HEK293 (cell line): ENCODE measurements at regions not wholly inside any gene's neighbourhood (a gene's known extent, or its start where the extent isn't known, plus 50 kb on each side); places are given as distances from the start of the nearest gene placed in this dataset.

Experiments
- CTCF ChIA-PET: fragments of 350-600 bp; formaldehyde crosslinking; extraction: SDS; loops from one replicate; lab custom pipeline; 2021; ENCODE audit warnings: antibody characterized with exemption; lab: Yijun Ruan, JAX
- POLR2A ChIA-PET: fragments of 300-600 bp; formaldehyde crosslinking; extraction: SDS; loops from one replicate; lab custom pipeline; 2020; ENCODE audit warnings: antibody characterized with exemption, inconsistent platforms; lab: Yijun Ruan, JAX
- H3K27ac ChIP-seq: fragments of 200-500 bp; sonication (Bioruptor generic); 2 replicates; pipeline ENCODE4 v1.5.1; 2014; ENCODE audit warnings: low read depth, low read length, control low read depth, inconsistent platforms; ENCODE audit errors: extremely low read depth
- H3K36me3 ChIP-seq, 2 experiments: fragments of 200-500 bp in 1 of 2; sonication (Bioruptor generic) in 1 of 2; 1 replicate in 1 of 2; 2 replicates in 1 of 2; pipeline ENCODE4 v1.5.1; 2014 to 2017; ENCODE audit warnings: inconsistent platforms in 2 of 2, low read length in 2 of 2; ENCODE audit not compliant: control insufficient read depth in 2 of 2, insufficient read depth in 1 of 2
- H3K4me1 ChIP-seq: fragments of 200-500 bp; sonication (Bioruptor generic); 2 replicates; pipeline ENCODE4 v1.5.1; 2014; ENCODE audit warnings: mild to moderate bottlenecking, low read length, inconsistent platforms; ENCODE audit not compliant: control insufficient read depth, insufficient read depth
- H3K4me3 ChIP-seq: 2 replicates; pipeline ENCODE4 v1.5.1; 2011; ENCODE audit warnings: low read depth, mild to moderate bottlenecking, control low read depth, low read length, moderate library complexity
- H3K9me3 ChIP-seq: fragments of 200-500 bp; sonication (Bioruptor generic); 2 replicates; pipeline ENCODE4 v1.5.1; 2014; ENCODE audit warnings: low read depth, low read length, inconsistent platforms; ENCODE audit not compliant: control insufficient read depth, insufficient read depth
- GLI2 ChIP-seq: fragments of 450-650 bp; formaldehyde crosslinking; IDR thresholded peaks from 2 replicates; pipeline ENCODE4; 2017; ENCODE audit warnings: missing biosample characterization, missing genetic modification characterization, low read depth, borderline replicate concordance
- KLF1 ChIP-seq: fragments of 450-650 bp; formaldehyde crosslinking; IDR thresholded peaks from 2 replicates; pipeline ENCODE4 v1.5.1; 2016; ENCODE audit warnings: missing biosample characterization, missing genetic modification characterization
- ZBTB48 ChIP-seq: fragments of 450-650 bp; formaldehyde crosslinking; IDR thresholded peaks from 2 replicates; pipeline ENCODE4 v1.5.1; 2016; ENCODE audit warnings: missing biosample characterization, missing genetic modification characterization
- ZNF10 ChIP-seq: fragments of 450-650 bp; formaldehyde crosslinking; IDR thresholded peaks from 2 replicates; pipeline ENCODE4 v1.5.1; 2017; ENCODE audit warnings: missing biosample characterization, missing genetic modification characterization
- ZNF138 ChIP-seq: fragments of 450-650 bp; formaldehyde crosslinking; IDR thresholded peaks from 2 replicates; pipeline ENCODE4 v1.5.1; 2016; ENCODE audit warnings: missing biosample characterization, missing genetic modification characterization, borderline replicate concordance
- ZNF292 ChIP-seq: fragments of 450-650 bp; formaldehyde crosslinking; IDR thresholded peaks from 2 replicates; pipeline ENCODE4 v1.5.1; 2016; ENCODE audit warnings: low read depth, missing biosample characterization, missing genetic modification characterization, borderline replicate concordance
- ZNF416 ChIP-seq: fragments of 450-650 bp; formaldehyde crosslinking; IDR thresholded peaks from 2 replicates; pipeline ENCODE4 v1.5.1; 2016; ENCODE audit warnings: missing biosample characterization, missing genetic modification characterization
- ZNF544 ChIP-seq: fragments of 450-650 bp; formaldehyde crosslinking; IDR thresholded peaks from 2 replicates; pipeline ENCODE4 v1.5.0; 2017; ENCODE audit warnings: missing biosample characterization, missing genetic modification characterization
- ZNF560 ChIP-seq: fragments of 450-650 bp; formaldehyde crosslinking; IDR thresholded peaks from 2 replicates; pipeline ENCODE4 v1.5.1; 2017; ENCODE audit warnings: missing biosample characterization, missing genetic modification characterization, borderline replicate concordance
- ZNF585B ChIP-seq: fragments of 450-650 bp; formaldehyde crosslinking; IDR thresholded peaks from 2 replicates; pipeline ENCODE4 v1.5.1; 2016; ENCODE audit warnings: missing biosample characterization, missing genetic modification characterization
- ZNF768 ChIP-seq: fragments of 450-650 bp; formaldehyde crosslinking; IDR thresholded peaks from 2 replicates; pipeline ENCODE4 v1.5.1; 2018; ENCODE audit warnings: missing biosample characterization, mild to moderate bottlenecking, missing genetic modification characterization
- ZNF830 ChIP-seq: fragments of 450-650 bp; IDR thresholded peaks from 2 replicates; pipeline ENCODE4 v1.5.0; 2018; ENCODE audit warnings: missing biosample characterization, missing genetic modification characterization, low read depth, mild to moderate bottlenecking, moderate library complexity
- TF ChIP-seq, protein P1 (sequence below): fragments of 450-650 bp; formaldehyde crosslinking; IDR thresholded peaks from 2 replicates; pipeline ENCODE4 v1.5.1; 2016; ENCODE audit warnings: missing biosample characterization, missing genetic modification characterization
- TF ChIP-seq, protein P2 (sequence below): fragments of 450-650 bp; formaldehyde crosslinking; IDR thresholded peaks from 2 replicates; pipeline ENCODE4 v1.5.1; 2016; ENCODE audit warnings: missing biosample characterization, missing genetic modification characterization, borderline replicate concordance
- TF ChIP-seq, protein P3 (sequence below): fragments of 450-650 bp; formaldehyde crosslinking; IDR thresholded peaks from 2 replicates; pipeline ENCODE4 v1.5.1; 2016; ENCODE audit warnings: missing biosample characterization, missing genetic modification characterization, low read depth
- TF ChIP-seq, protein P4 (sequence below): fragments of 450-650 bp; formaldehyde crosslinking; IDR thresholded peaks from 2 replicates; pipeline ENCODE4 v1.5.1; 2016; ENCODE audit warnings: missing biosample characterization, missing genetic modification characterization, borderline replicate concordance

DNA sequence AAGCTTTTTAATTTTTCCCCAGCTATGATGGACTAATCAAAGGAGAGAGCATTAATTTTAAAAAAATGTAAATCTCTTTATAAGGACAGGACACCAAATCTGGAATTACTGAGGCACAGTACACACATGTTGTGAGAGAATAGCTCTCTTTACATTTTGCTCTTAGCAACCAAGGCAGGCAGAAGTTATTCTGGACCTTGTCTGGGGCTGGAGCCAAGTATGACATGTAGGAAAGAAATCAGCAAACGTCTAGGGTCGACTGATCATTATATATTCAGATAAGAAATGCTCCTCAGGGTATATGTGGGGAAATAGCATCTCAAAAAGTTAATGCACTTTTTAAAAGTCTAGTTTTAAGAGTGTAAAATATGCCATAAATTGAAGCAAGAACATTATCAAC, 1330.0 kb upstream of the CELF4 start:
- no peaks in the 10 kb centered on the region for H3K9me3 ChIP-seq
- ChIA-PET POLR2A (no interaction called here), CTCF (interaction anchor here (0.7 kb wide), 1 partner anchor 9 kb away, joined by 4 read pairs; no protein-coding TSS in a partner anchor)
- H3K4me1 ChIP-seq: no peaks in the 10 kb centered on the region
- no peaks in the 10 kb centered on the region for H3K36me3 ChIP-seq
- H3K27ac ChIP-seq: no peak overlapping the region
- no peak for TF ChIP-seq ZNF416 (tag by site-specific recombination)
- no peak for TF ChIP-seq ZNF544
- TF ChIP-seq ZNF10 (tag by site-specific recombination): no peak
- TF ChIP-seq KLF1 (tag by site-specific recombination): no peak
- TF ChIP-seq ZNF585B (tag by site-specific recombination): no peak
- TF ChIP-seq ZNF138 (tag by site-specific recombination): no peak
- TF ChIP-seq ZNF768 (tag by site-specific recombination): no peak
- TF ChIP-seq ZNF292 (tag by site-specific recombination): no peak
- TF ChIP-seq, protein P1, sequence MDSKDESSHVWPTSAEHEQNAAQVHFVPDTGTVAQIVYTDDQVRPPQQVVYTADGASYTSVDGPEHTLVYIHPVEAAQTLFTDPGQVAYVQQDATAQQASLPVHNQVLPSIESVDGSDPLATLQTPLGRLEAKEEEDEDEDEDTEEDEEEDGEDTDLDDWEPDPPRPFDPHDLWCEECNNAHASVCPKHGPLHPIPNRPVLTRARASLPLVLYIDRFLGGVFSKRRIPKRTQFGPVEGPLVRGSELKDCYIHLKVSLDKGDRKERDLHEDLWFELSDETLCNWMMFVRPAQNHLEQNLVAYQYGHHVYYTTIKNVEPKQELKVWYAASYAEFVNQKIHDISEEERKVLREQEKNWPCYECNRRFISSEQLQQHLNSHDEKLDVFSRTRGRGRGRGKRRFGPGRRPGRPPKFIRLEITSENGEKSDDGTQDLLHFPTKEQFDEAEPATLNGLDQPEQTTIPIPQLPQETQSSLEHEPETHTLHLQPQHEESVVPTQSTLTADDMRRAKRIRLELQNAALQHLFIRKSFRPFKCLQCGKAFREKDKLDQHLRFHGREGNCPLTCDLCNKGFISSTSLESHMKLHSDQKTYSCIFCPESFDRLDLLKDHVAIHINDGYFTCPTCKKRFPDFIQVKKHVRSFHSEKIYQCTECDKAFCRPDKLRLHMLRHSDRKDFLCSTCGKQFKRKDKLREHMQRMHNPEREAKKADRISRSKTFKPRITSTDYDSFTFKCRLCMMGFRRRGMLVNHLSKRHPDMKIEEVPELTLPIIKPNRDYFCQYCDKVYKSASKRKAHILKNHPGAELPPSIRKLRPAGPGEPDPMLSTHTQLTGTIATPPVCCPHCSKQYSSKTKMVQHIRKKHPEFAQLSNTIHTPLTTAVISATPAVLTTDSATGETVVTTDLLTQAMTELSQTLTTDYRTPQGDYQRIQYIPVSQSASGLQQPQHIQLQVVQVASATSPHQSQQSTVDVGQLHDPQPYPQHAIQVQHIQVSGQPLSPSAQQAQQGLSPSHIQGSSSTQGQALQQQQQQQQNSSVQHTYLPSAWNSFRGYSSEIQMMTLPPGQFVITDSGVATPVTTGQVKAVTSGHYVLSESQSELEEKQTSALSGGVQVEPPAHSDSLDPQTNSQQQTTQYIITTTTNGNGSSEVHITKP (tag by site-specific recombination): no peak
- TF ChIP-seq, protein P2, sequence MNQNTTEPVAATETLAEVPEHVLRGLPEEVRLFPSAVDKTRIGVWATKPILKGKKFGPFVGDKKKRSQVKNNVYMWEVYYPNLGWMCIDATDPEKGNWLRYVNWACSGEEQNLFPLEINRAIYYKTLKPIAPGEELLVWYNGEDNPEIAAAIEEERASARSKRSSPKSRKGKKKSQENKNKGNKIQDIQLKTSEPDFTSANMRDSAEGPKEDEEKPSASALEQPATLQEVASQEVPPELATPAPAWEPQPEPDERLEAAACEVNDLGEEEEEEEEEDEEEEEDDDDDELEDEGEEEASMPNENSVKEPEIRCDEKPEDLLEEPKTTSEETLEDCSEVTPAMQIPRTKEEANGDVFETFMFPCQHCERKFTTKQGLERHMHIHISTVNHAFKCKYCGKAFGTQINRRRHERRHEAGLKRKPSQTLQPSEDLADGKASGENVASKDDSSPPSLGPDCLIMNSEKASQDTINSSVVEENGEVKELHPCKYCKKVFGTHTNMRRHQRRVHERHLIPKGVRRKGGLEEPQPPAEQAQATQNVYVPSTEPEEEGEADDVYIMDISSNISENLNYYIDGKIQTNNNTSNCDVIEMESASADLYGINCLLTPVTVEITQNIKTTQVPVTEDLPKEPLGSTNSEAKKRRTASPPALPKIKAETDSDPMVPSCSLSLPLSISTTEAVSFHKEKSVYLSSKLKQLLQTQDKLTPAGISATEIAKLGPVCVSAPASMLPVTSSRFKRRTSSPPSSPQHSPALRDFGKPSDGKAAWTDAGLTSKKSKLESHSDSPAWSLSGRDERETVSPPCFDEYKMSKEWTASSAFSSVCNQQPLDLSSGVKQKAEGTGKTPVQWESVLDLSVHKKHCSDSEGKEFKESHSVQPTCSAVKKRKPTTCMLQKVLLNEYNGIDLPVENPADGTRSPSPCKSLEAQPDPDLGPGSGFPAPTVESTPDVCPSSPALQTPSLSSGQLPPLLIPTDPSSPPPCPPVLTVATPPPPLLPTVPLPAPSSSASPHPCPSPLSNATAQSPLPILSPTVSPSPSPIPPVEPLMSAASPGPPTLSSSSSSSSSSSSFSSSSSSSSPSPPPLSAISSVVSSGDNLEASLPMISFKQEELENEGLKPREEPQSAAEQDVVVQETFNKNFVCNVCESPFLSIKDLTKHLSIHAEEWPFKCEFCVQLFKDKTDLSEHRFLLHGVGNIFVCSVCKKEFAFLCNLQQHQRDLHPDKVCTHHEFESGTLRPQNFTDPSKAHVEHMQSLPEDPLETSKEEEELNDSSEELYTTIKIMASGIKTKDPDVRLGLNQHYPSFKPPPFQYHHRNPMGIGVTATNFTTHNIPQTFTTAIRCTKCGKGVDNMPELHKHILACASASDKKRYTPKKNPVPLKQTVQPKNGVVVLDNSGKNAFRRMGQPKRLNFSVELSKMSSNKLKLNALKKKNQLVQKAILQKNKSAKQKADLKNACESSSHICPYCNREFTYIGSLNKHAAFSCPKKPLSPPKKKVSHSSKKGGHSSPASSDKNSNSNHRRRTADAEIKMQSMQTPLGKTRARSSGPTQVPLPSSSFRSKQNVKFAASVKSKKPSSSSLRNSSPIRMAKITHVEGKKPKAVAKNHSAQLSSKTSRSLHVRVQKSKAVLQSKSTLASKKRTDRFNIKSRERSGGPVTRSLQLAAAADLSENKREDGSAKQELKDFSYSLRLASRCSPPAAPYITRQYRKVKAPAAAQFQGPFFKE (tag by site-specific recombination): no peak
- TF ChIP-seq, protein P3, sequence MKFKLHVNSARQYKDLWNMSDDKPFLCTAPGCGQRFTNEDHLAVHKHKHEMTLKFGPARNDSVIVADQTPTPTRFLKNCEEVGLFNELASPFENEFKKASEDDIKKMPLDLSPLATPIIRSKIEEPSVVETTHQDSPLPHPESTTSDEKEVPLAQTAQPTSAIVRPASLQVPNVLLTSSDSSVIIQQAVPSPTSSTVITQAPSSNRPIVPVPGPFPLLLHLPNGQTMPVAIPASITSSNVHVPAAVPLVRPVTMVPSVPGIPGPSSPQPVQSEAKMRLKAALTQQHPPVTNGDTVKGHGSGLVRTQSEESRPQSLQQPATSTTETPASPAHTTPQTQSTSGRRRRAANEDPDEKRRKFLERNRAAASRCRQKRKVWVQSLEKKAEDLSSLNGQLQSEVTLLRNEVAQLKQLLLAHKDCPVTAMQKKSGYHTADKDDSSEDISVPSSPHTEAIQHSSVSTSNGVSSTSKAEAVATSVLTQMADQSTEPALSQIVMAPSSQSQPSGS (tag by site-specific recombination): no peak
- no peak for TF ChIP-seq ZNF830
- TF ChIP-seq ZBTB48 (tag by site-specific recombination): no peak
- no peak for TF ChIP-seq ZNF560 (tag by site-specific recombination)
- TF ChIP-seq, protein P4, sequence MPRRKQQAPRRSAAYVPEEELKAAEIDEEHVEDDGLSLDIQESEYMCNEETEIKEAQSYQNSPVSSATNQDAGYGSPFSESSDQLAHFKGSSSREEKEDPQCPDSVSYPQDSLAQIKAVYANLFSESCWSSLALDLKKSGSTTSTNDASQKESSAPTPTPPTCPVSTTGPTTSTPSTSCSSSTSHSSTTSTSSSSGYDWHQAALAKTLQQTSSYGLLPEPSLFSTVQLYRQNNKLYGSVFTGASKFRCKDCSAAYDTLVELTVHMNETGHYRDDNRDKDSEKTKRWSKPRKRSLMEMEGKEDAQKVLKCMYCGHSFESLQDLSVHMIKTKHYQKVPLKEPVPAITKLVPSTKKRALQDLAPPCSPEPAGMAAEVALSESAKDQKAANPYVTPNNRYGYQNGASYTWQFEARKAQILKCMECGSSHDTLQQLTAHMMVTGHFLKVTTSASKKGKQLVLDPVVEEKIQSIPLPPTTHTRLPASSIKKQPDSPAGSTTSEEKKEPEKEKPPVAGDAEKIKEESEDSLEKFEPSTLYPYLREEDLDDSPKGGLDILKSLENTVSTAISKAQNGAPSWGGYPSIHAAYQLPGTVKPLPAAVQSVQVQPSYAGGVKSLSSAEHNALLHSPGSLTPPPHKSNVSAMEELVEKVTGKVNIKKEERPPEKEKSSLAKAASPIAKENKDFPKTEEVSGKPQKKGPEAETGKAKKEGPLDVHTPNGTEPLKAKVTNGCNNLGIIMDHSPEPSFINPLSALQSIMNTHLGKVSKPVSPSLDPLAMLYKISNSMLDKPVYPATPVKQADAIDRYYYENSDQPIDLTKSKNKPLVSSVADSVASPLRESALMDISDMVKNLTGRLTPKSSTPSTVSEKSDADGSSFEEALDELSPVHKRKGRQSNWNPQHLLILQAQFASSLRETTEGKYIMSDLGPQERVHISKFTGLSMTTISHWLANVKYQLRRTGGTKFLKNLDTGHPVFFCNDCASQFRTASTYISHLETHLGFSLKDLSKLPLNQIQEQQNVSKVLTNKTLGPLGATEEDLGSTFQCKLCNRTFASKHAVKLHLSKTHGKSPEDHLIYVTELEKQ: no peak
- TF ChIP-seq GLI2 (tag by site-specific recombination): no peak
- H3K4me3 ChIP-seq: no peak overlapping the region
